ENCODE measurements at regions not wholly inside any gene's neighbourhood (a gene's known extent, or its start where the extent isn't known, plus 50 kb on each side); places are given as distances from the start of the nearest gene placed in this dataset.

DNA sequence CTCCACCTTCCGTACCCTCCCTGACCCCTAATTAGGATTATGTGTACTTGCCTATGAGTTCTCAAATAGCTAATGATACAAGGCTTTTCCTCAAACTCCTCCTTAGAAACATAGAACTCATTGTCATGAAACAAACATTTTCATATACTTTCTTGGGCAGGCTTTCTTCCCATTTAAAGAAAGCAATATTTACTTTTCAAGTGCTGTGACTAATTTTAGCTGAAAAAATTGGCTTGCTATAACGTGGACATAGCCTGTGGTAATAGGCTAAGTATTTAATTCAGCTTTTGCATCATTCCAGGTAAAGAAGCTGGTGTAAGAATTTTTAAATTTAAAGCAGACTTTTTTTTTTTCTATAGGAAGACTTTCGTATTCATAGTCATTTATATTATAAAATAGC is 208.7 kb downstream of the SOX2 start:
- TF ChIP-seq, protein P1, sequence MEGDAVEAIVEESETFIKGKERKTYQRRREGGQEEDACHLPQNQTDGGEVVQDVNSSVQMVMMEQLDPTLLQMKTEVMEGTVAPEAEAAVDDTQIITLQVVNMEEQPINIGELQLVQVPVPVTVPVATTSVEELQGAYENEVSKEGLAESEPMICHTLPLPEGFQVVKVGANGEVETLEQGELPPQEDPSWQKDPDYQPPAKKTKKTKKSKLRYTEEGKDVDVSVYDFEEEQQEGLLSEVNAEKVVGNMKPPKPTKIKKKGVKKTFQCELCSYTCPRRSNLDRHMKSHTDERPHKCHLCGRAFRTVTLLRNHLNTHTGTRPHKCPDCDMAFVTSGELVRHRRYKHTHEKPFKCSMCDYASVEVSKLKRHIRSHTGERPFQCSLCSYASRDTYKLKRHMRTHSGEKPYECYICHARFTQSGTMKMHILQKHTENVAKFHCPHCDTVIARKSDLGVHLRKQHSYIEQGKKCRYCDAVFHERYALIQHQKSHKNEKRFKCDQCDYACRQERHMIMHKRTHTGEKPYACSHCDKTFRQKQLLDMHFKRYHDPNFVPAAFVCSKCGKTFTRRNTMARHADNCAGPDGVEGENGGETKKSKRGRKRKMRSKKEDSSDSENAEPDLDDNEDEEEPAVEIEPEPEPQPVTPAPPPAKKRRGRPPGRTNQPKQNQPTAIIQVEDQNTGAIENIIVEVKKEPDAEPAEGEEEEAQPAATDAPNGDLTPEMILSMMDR (IDR thresholded peaks at IDR 0.05; ENCODE audit: insufficient read depth, low read length) = no peak
- TF ChIP-seq POLR2AphosphoS5 (IDR thresholded peaks at IDR 0.05; ENCODE audit: low read depth) = no peak
- TF ChIP-seq, protein P2, sequence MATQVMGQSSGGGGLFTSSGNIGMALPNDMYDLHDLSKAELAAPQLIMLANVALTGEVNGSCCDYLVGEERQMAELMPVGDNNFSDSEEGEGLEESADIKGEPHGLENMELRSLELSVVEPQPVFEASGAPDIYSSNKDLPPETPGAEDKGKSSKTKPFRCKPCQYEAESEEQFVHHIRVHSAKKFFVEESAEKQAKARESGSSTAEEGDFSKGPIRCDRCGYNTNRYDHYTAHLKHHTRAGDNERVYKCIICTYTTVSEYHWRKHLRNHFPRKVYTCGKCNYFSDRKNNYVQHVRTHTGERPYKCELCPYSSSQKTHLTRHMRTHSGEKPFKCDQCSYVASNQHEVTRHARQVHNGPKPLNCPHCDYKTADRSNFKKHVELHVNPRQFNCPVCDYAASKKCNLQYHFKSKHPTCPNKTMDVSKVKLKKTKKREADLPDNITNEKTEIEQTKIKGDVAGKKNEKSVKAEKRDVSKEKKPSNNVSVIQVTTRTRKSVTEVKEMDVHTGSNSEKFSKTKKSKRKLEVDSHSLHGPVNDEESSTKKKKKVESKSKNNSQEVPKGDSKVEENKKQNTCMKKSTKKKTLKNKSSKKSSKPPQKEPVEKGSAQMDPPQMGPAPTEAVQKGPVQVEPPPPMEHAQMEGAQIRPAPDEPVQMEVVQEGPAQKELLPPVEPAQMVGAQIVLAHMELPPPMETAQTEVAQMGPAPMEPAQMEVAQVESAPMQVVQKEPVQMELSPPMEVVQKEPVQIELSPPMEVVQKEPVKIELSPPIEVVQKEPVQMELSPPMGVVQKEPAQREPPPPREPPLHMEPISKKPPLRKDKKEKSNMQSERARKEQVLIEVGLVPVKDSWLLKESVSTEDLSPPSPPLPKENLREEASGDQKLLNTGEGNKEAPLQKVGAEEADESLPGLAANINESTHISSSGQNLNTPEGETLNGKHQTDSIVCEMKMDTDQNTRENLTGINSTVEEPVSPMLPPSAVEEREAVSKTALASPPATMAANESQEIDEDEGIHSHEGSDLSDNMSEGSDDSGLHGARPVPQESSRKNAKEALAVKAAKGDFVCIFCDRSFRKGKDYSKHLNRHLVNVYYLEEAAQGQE (IDR thresholded peaks at IDR 0.05; ENCODE audit: insufficient replicate concordance, low read depth) = no peak

Data from HL-60 (cell line).